ENCODE measurements at regions not wholly inside any gene's neighbourhood (a gene's known extent, or its start where the extent isn't known, plus 50 kb on each side); places are given as distances from the start of the nearest gene placed in this dataset.

- no peak for DNase-seq (ENCODE audit: low spot score)
Measured at GRCh38 chr1:208541225-208541855, 297.2 kb upstream of the PLXNA2 start.

GRCh38 chr1:208542309-208542708, 298.1 kb upstream of the PLXNA2 start:
- DNase-seq (ENCODE audit: low spot score), result no peak

GRCh38 chr1:208544053-208544452, 299.9 kb upstream of the PLXNA2 start:
- no peak for DNase-seq (ENCODE audit: low spot score)

GRCh38 chr1:208544794-208545193, 300.6 kb upstream of the PLXNA2 start:
- DNase-seq (ENCODE audit: low spot score), result no peak

- DNase-seq (ENCODE audit: low spot score), result no peak
Measured at GRCh38 chr1:208551024-208551423, 306.8 kb upstream of the PLXNA2 start.

GRCh38 chr1:208551633-208552320, 307.6 kb upstream of the PLXNA2 start:
- DNase-seq (ENCODE audit: low spot score), result no peak

- DNase-seq (ENCODE audit: low spot score), result no peak
Measured at GRCh38 chr1:208552928-208553327, 308.7 kb upstream of the PLXNA2 start.

GRCh38 chr1:208556461-208556860, 312.3 kb upstream of the PLXNA2 start:
- DNase-seq (ENCODE audit: low spot score), result no peak

- DNase-seq (ENCODE audit: low spot score), result no peak
Measured at GRCh38 chr1:208557046-208557722, 313.0 kb upstream of the PLXNA2 start.

GRCh38 chr1:208557723-208558094, 313.5 kb upstream of the PLXNA2 start:
- DNase-seq (ENCODE audit: low spot score), result no peak

- DNase-seq (ENCODE audit: low spot score), result no peak
Measured at GRCh38 chr1:208559597-208560329, 315.6 kb upstream of the PLXNA2 start.

GRCh38 chr1:208562151-208562960, 318.2 kb upstream of the PLXNA2 start:
- no peak for DNase-seq (ENCODE audit: low spot score)

- no peak for DNase-seq (ENCODE audit: low spot score)
Measured at GRCh38 chr1:208564466-208564865, 320.3 kb upstream of the PLXNA2 start.

- DNase-seq (ENCODE audit: low spot score), result no peak
Measured at GRCh38 chr1:208565756-208566440, 321.7 kb upstream of the PLXNA2 start.

GRCh38 chr1:208569181-208569580, 325.0 kb upstream of the PLXNA2 start:
- DNase-seq (ENCODE audit: low spot score), result no peak

GRCh38 chr1:208570362-208570761, 326.2 kb upstream of the PLXNA2 start:
- no peak for DNase-seq (ENCODE audit: low spot score)

- DNase-seq (ENCODE audit: low spot score), result no peak
Measured at GRCh38 chr1:208576425-208576824, 332.2 kb upstream of the PLXNA2 start.

GRCh38 chr1:208577381-208577905, 333.3 kb upstream of the PLXNA2 start:
- no peak for DNase-seq (ENCODE audit: low spot score)

- DNase-seq (ENCODE audit: low spot score), result no peak
Measured at GRCh38 chr1:208581209-208581608, 337.0 kb upstream of the PLXNA2 start.

- no peak for DNase-seq (ENCODE audit: low spot score)
Measured at GRCh38 chr1:208581667-208582066, 337.5 kb upstream of the PLXNA2 start.

GRCh38 chr1:208584167-208584755, 340.1 kb upstream of the PLXNA2 start:
- no peak for DNase-seq (ENCODE audit: low spot score)
